ENCODE measurements at regions not wholly inside any gene's neighbourhood (a gene's known extent, or its start where the extent isn't known, plus 50 kb on each side); places are given as distances from the start of the nearest gene placed in this dataset.
"Not testable (repeated sequence)": the region's sequence is repeated elsewhere in the genome, so short reads cannot be mapped to it uniquely, and the experiment has no call there.

- Histone ChIP-seq H3K4me3 (ENCODE audit: low read length in 2 of 2) (no peak overlapping the region), H3K9me3 (ENCODE audit: control insufficient read depth in 2 of 2, low read length in 2 of 2) (no peaks in the 10 kb centered on the region), H3K36me3 (ENCODE audit: control insufficient read depth in 2 of 2, insufficient read depth in 2 of 2, low read length in 2 of 2) (no peaks in the 10 kb centered on the region), H3K27me3 (ENCODE audit: control insufficient read depth in 1 of 2, insufficient read depth in 2 of 2, low read length in 2 of 2) (no peaks in the 10 kb centered on the region), H3K27ac (ENCODE audit: low read length) (no peak overlapping the region), H3K9ac (ENCODE audit: low read length in 2 of 2) (no peak overlapping the region), H3K4me1 (ENCODE audit: control insufficient read depth, insufficient read depth, low read length) (no peaks in the 10 kb centered on the region)
Observed at GRCh38 chr13:83681547-83681946, 200.7 kb downstream of the SLITRK1 start.

DNA sequence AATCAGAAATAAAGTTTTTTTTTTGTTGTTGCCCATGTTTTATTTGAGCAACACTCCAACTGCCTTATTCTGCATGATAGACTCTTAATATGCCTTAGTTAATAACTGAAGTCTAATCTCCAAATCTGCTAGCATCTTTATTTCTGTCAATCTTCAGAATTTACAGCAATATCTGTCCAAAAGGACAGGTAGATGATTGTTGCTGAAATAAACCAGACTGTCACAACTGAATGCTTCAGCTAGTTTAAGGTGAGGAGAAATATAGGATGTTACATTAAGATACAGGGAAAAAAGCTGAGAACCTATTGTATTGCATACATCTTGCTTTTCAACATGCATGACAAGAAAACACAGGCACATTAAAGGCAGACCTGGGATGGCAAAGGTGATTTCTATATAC lies 204.3 kb downstream of the SLITRK1 start:
- no peaks in the 10 kb centered on the region for H3K4me1 ChIP-seq (ENCODE audit: control insufficient read depth, insufficient read depth, low read length)
- no peak overlapping the region for H3K27ac ChIP-seq (ENCODE audit: low read length)
- H3K9me3 ChIP-seq (ENCODE audit: control insufficient read depth in 2 of 2, low read length in 2 of 2) = no peaks in the 10 kb centered on the region
- H3K36me3 ChIP-seq (ENCODE audit: control insufficient read depth in 2 of 2, insufficient read depth in 2 of 2, low read length in 2 of 2) = no peaks in the 10 kb centered on the region
- no peak overlapping the region for H3K4me3 ChIP-seq (ENCODE audit: low read length in 2 of 2)
- H3K27me3 ChIP-seq (ENCODE audit: control insufficient read depth in 1 of 2, insufficient read depth in 2 of 2, low read length in 2 of 2) = no peaks in the 10 kb centered on the region
- no peak overlapping the region for H3K9ac ChIP-seq (ENCODE audit: low read length in 2 of 2)

GRCh38 chr13:83672612-83673011 lies 209.7 kb downstream of the SLITRK1 start:
- Histone ChIP-seq H3K36me3 (ENCODE audit: control insufficient read depth in 2 of 2, insufficient read depth in 2 of 2, low read length in 2 of 2) (no peaks in the 10 kb centered on the region), H3K27me3 (ENCODE audit: control insufficient read depth in 1 of 2, insufficient read depth in 2 of 2, low read length in 2 of 2) (no peaks in the 10 kb centered on the region), H3K27ac (ENCODE audit: low read length) (no peak overlapping the region), H3K4me3 (ENCODE audit: low read length in 2 of 2) (no peak overlapping the region), H3K9ac (ENCODE audit: low read length in 2 of 2) (no peak overlapping the region), H3K9me3 (ENCODE audit: control insufficient read depth in 2 of 2, low read length in 2 of 2) (no peaks in the 10 kb centered on the region), H3K4me1 (ENCODE audit: control insufficient read depth, insufficient read depth, low read length) (no peaks in the 10 kb centered on the region)

DNA sequence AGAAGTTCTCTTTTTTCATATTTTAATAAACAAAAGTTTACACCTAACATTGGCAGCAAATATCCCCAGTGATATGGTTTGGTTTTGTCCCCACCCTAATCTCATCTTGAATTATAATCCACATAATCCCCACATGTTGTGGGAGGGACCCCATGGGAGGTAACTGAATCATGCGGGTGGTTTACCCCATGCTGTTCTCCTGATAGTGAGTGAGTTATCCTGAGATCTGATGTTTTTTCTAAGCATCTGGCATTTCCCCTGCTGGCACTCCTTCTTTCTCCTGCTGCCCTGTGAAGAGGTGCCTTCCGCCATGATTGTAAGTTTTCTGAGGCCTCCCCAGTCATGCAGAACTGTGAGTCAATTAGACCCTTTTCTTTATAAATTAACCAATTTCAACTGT lies 214.7 kb downstream of the SLITRK1 start:
- no peaks in the 10 kb centered on the region for H3K36me3 ChIP-seq (ENCODE audit: control insufficient read depth in 2 of 2, insufficient read depth in 2 of 2, low read length in 2 of 2)
- H3K4me3 ChIP-seq (ENCODE audit: low read length in 2 of 2) = no peak overlapping the region
- H3K27me3 ChIP-seq (ENCODE audit: control insufficient read depth in 1 of 2, insufficient read depth in 2 of 2, low read length in 2 of 2) = no peaks in the 10 kb centered on the region
- no peaks in the 10 kb centered on the region for H3K4me1 ChIP-seq (ENCODE audit: control insufficient read depth, insufficient read depth, low read length)
- H3K9ac ChIP-seq (ENCODE audit: low read length in 2 of 2) = no peak overlapping the region
- no peak overlapping the region for H3K27ac ChIP-seq (ENCODE audit: low read length)
- H3K9me3 ChIP-seq (ENCODE audit: control insufficient read depth in 2 of 2, low read length in 2 of 2) = no peaks in the 10 kb centered on the region

DNA sequence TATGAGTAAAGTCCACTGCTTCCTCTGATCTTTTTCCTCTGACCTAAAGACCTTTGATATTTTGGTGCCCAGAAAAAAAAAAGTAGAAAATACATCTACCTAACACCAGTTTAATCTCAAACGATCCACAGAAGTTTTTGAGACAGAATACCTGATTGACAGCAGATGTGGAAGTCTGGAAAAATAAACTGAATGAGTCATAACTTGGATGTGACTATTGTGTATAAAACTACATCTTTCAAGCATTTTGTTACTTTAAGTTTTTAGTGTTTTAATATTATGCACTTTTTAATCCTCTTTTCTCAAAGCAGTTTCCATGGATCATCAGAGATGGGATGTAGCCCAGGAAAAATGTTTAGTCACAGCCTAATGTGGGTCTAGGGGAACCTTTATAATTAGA lies 216.1 kb downstream of the SLITRK1 start:
- Histone ChIP-seq H3K36me3 (ENCODE audit: control insufficient read depth in 2 of 2, insufficient read depth in 2 of 2, low read length in 2 of 2) (no peaks in the 10 kb centered on the region), H3K9ac (ENCODE audit: low read length in 2 of 2) (no peak overlapping the region), H3K4me1 (ENCODE audit: control insufficient read depth, insufficient read depth, low read length) (no peaks in the 10 kb centered on the region), H3K4me3 (ENCODE audit: low read length in 2 of 2) (no peak overlapping the region), H3K9me3 (ENCODE audit: control insufficient read depth in 2 of 2, low read length in 2 of 2) (no peaks in the 10 kb centered on the region), H3K27me3 (ENCODE audit: control insufficient read depth in 1 of 2, insufficient read depth in 2 of 2, low read length in 2 of 2) (no peaks in the 10 kb centered on the region), H3K27ac (ENCODE audit: low read length) (no peak overlapping the region)

GRCh38 chr13:83657281-83657680 lies 225.0 kb downstream of the SLITRK1 start:
- Histone ChIP-seq H3K27ac (ENCODE audit: low read length) (no peak overlapping the region), H3K4me1 (ENCODE audit: control insufficient read depth, insufficient read depth, low read length) (no peaks in the 10 kb centered on the region), H3K9me3 (ENCODE audit: control insufficient read depth in 2 of 2, low read length in 2 of 2) (no peaks in the 10 kb centered on the region), H3K4me3 (ENCODE audit: low read length in 2 of 2) (no peak overlapping the region), H3K27me3 (ENCODE audit: control insufficient read depth in 1 of 2, insufficient read depth in 2 of 2, low read length in 2 of 2) (no peaks in the 10 kb centered on the region), H3K9ac (ENCODE audit: low read length in 2 of 2) (no peak overlapping the region), H3K36me3 (ENCODE audit: control insufficient read depth in 2 of 2, insufficient read depth in 2 of 2, low read length in 2 of 2) (no peaks in the 10 kb centered on the region)

GRCh38 chr13:83642617-83643016 lies 239.7 kb downstream of the SLITRK1 start:
- H3K36me3 ChIP-seq (ENCODE audit: control insufficient read depth in 2 of 2, insufficient read depth in 2 of 2, low read length in 2 of 2); H3K27me3 ChIP-seq (ENCODE audit: control insufficient read depth in 1 of 2, insufficient read depth in 2 of 2, low read length in 2 of 2); H3K4me3 ChIP-seq (ENCODE audit: low read length in 2 of 2); H3K9ac ChIP-seq (ENCODE audit: low read length in 2 of 2); H3K4me1 ChIP-seq (ENCODE audit: control insufficient read depth, insufficient read depth, low read length); H3K9me3 ChIP-seq (ENCODE audit: control insufficient read depth in 2 of 2, low read length in 2 of 2); H3K27ac ChIP-seq (ENCODE audit: low read length): not testable (repeated sequence)

DNA sequence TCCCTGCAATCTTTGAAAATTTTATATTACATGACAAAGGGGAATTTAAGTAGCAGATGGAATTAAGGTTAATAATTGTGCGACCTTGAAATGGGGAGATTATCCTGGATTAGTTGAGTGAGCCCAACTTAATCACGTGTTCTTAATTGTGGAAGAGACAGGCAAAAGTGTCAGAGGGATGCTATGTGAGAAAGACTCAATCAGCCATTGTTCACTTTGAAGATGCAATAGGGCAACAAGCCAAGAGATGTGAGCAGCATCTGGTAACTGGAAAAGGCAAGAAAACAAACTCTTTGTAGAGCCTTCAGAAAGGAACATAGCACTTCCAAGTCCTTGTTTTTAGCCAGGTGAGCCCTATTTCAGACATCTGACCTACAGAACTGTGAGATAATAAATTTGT lies 247.7 kb downstream of the SLITRK1 start:
- Histone ChIP-seq H3K4me3 (ENCODE audit: low read length in 2 of 2) (no peak overlapping the region), H3K27me3 (ENCODE audit: control insufficient read depth in 1 of 2, insufficient read depth in 2 of 2, low read length in 2 of 2) (no peaks in the 10 kb centered on the region), H3K36me3 (ENCODE audit: control insufficient read depth in 2 of 2, insufficient read depth in 2 of 2, low read length in 2 of 2) (no peaks in the 10 kb centered on the region), H3K9ac (ENCODE audit: low read length in 2 of 2) (no peak overlapping the region), H3K4me1 (ENCODE audit: control insufficient read depth, insufficient read depth, low read length) (no peaks in the 10 kb centered on the region), H3K9me3 (ENCODE audit: control insufficient read depth in 2 of 2, low read length in 2 of 2) (no peaks in the 10 kb centered on the region), H3K27ac (ENCODE audit: low read length) (no peak overlapping the region)

DNA sequence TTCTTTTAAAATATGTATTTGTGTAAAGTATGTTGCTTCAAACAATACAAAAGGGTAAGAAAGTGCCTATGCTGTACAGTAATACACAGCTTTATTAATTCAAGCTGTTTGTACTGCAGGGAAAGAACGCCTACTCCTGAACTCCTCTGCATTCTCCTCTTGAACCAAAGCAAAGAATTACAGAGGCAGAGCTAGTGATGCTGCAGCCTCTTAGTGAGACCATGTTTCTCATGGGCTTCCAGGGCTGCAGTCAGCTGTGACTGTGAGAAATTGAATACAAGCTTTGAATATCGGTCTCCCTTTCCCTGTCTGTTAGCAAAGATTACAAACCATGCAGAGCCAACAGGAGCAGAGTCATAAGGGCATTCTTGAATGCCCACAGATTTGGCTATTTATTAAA lies 248.5 kb downstream of the SLITRK1 start:
- H3K4me3 ChIP-seq (ENCODE audit: low read length in 2 of 2) = no peak overlapping the region
- no peak overlapping the region for H3K9ac ChIP-seq (ENCODE audit: low read length in 2 of 2)
- H3K36me3 ChIP-seq (ENCODE audit: control insufficient read depth in 2 of 2, insufficient read depth in 2 of 2, low read length in 2 of 2) = no peaks in the 10 kb centered on the region
- H3K4me1 ChIP-seq (ENCODE audit: control insufficient read depth, insufficient read depth, low read length) = no peaks in the 10 kb centered on the region
- H3K27me3 ChIP-seq (ENCODE audit: control insufficient read depth in 1 of 2, insufficient read depth in 2 of 2, low read length in 2 of 2) = no peaks in the 10 kb centered on the region
- H3K9me3 ChIP-seq (ENCODE audit: control insufficient read depth in 2 of 2, low read length in 2 of 2) = no peaks in the 10 kb centered on the region
- H3K27ac ChIP-seq (ENCODE audit: low read length) = no peak overlapping the region

- Histone ChIP-seq H3K4me3 (ENCODE audit: low read length in 2 of 2) (no peak overlapping the region), H3K27me3 (ENCODE audit: control insufficient read depth in 1 of 2, insufficient read depth in 2 of 2, low read length in 2 of 2) (no peaks in the 10 kb centered on the region), H3K36me3 (ENCODE audit: control insufficient read depth in 2 of 2, insufficient read depth in 2 of 2, low read length in 2 of 2) (no peaks in the 10 kb centered on the region), H3K27ac (ENCODE audit: low read length) (no peak overlapping the region), H3K9ac (ENCODE audit: low read length in 2 of 2) (no peak overlapping the region), H3K4me1 (ENCODE audit: control insufficient read depth, insufficient read depth, low read length) (no peaks in the 10 kb centered on the region), H3K9me3 (ENCODE audit: control insufficient read depth in 2 of 2, low read length in 2 of 2) (no peaks in the 10 kb centered on the region)
Observed at GRCh38 chr13:83622422-83622784, 259.9 kb downstream of the SLITRK1 start.

DNA sequence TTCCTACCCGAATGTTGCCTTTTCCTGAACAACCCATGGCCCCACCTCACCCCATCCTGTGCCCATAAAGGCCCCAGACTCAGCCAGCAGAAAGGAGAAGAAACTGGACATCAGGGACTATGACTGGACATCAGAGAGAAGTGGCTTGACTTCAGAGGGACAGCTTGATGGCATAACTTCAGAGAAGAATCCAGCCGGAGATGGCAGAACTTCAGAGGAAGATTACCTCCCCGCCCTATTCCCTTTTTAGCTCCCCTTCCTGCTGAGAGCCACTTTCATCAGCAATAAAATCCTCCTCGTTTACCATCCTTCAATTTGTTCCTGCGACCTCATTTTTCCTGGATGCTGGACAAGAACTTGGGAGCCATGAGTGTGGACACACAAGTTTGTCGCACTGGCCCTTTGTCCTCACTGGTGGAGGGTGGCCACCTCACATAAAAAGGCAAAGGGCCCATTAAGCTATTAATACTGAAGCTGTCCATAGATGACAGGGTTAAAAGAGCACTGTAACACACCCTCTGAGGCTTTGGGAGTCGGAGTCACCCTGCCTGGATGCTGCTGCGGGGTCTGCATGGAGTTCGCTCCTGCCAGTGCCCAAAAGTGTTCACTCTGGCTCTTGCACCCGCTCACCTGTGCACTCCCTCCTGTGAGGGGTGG lies 260.4 kb downstream of the SLITRK1 start:
- no peaks in the 10 kb centered on the region for H3K9me3 ChIP-seq (ENCODE audit: control insufficient read depth in 2 of 2, low read length in 2 of 2)
- H3K4me1 ChIP-seq (ENCODE audit: control insufficient read depth, insufficient read depth, low read length) = no peaks in the 10 kb centered on the region
- no peaks in the 10 kb centered on the region for H3K27me3 ChIP-seq (ENCODE audit: control insufficient read depth in 1 of 2, insufficient read depth in 2 of 2, low read length in 2 of 2)
- H3K9ac ChIP-seq (ENCODE audit: low read length in 2 of 2) = no peak overlapping the region
- no peaks in the 10 kb centered on the region for H3K36me3 ChIP-seq (ENCODE audit: control insufficient read depth in 2 of 2, insufficient read depth in 2 of 2, low read length in 2 of 2)
- H3K4me3 ChIP-seq (ENCODE audit: low read length in 2 of 2) = no peak overlapping the region
- no peak overlapping the region for H3K27ac ChIP-seq (ENCODE audit: low read length)

Data from stomach smooth muscle (tissue), 2 donors.